Liver (tissue), 3 donors: ENCODE measurements at regions not wholly inside any gene's neighbourhood (a gene's known extent, or its start where the extent isn't known, plus 50 kb on each side); places are given as distances from the start of the nearest gene placed in this dataset.

Source experiments
- CTCF ChIP-seq: fragments of 150-350 bp; IDR thresholded peaks from 2 replicates; pipeline ENCODE4 v1.5.1; 2017; ENCODE audit warnings: improper control_type of control experiment, low read depth, low read length; ENCODE audit not compliant: missing input control
- FOXA1 ChIP-seq: IDR thresholded peaks from 2 replicates; pipeline ENCODE4 v1.6.1; 2016; ENCODE audit warnings: antibody characterized with exemption
- HNF4A ChIP-seq, 2 donors: conservative IDR thresholded peaks; 2 replicates each; pipeline ENCODE4 v1.6.1; 2016; ENCODE audit warnings: antibody characterized with exemption in 2 of 2, mild to moderate bottlenecking in 2 of 2
- RAD21 ChIP-seq, 2 donors: IDR thresholded peaks; 2 replicates each; pipeline ENCODE4 v1.6.1; 2016; ENCODE audit warnings: antibody characterized with exemption in 2 of 2, mild to moderate bottlenecking in 2 of 2
- TAF1 ChIP-seq: conservative IDR thresholded peaks from 2 replicates; pipeline ENCODE4 v1.6.1; 2016; ENCODE audit warnings: antibody characterized with exemption, mild to moderate bottlenecking
- YY1 ChIP-seq: IDR thresholded peaks from 2 replicates; pipeline ENCODE4 v1.6.1; 2016; ENCODE audit warnings: antibody characterized with exemption, mild to moderate bottlenecking
- TF ChIP-seq, protein P1 (sequence below): IDR thresholded peaks from 2 replicates; pipeline ENCODE4 v1.6.1; 2016; ENCODE audit warnings: antibody characterized with exemption, mild to moderate bottlenecking
- donor health status: healthy.
- donor health status: healthy.

DNA sequence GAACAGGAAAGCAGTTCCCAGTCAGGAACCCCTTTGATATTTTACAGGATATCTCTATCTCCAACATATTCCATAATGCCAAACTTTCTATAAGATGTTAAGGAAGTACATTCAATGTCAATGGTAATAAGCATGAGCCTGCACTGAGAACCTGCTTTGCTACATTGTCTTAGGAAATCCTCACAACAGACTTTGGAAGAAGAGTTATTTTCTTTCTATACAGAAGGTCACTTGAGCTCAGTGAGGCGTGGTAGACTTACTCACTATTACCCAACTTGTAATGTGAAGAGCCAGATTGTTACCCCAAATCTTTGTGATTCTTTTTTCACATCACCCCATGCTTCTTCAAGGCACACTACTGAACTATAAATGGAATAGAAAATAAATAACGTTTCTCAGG is 435.9 kb downstream of the DNAH5 start:
- TF ChIP-seq CTCF (no peak), TAF1 (no peak), RAD21 (IDR thresholded peaks at IDR 0.05) (no peak), YY1 (no peak), FOXA1 (no peak), HNF4A (conservative IDR thresholded peaks at IDR 0.05) (no peak)
- TF ChIP-seq, protein P1, sequence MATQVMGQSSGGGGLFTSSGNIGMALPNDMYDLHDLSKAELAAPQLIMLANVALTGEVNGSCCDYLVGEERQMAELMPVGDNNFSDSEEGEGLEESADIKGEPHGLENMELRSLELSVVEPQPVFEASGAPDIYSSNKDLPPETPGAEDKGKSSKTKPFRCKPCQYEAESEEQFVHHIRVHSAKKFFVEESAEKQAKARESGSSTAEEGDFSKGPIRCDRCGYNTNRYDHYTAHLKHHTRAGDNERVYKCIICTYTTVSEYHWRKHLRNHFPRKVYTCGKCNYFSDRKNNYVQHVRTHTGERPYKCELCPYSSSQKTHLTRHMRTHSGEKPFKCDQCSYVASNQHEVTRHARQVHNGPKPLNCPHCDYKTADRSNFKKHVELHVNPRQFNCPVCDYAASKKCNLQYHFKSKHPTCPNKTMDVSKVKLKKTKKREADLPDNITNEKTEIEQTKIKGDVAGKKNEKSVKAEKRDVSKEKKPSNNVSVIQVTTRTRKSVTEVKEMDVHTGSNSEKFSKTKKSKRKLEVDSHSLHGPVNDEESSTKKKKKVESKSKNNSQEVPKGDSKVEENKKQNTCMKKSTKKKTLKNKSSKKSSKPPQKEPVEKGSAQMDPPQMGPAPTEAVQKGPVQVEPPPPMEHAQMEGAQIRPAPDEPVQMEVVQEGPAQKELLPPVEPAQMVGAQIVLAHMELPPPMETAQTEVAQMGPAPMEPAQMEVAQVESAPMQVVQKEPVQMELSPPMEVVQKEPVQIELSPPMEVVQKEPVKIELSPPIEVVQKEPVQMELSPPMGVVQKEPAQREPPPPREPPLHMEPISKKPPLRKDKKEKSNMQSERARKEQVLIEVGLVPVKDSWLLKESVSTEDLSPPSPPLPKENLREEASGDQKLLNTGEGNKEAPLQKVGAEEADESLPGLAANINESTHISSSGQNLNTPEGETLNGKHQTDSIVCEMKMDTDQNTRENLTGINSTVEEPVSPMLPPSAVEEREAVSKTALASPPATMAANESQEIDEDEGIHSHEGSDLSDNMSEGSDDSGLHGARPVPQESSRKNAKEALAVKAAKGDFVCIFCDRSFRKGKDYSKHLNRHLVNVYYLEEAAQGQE: no peak
